Kidney (tissue), 13 donors: ENCODE measurements at regions not wholly inside any gene's neighbourhood (a gene's known extent, or its start where the extent isn't known, plus 50 kb on each side); places are given as distances from the start of the nearest gene placed in this dataset.

ENCODE experiments used
- DNase-seq, 5 donors: peaks; one replicate each; pipeline ENCODE4 v3.0.0-alpha.2; 2013 to 2020
- FAIRE-seq: peaks from 2 replicates; lab custom pipeline; 2012; peaks lifted over from hg19 to GRCh38; lab: Jason Lieb, UNC
- H3K27ac ChIP-seq, 2 donors: one replicate each; pipeline ENCODE4 v1.7.0; 2013; ENCODE audit warnings: low read depth in 2 of 2, low read length in 2 of 2, inconsistent platforms in 1 of 2
- H3K27me3 ChIP-seq: one replicate; pipeline ENCODE4 v1.7.1; 2013; ENCODE audit warnings: low read length, inconsistent platforms; ENCODE audit not compliant: control insufficient read depth, insufficient read depth
- H3K36me3 ChIP-seq, 3 donors: one replicate each; pipeline versions ENCODE4 v1.7.0 to v1.7.1; 2013; ENCODE audit warnings: low read length in 3 of 3, control low read depth in 1 of 3, inconsistent platforms in 1 of 3; ENCODE audit not compliant: insufficient read depth in 3 of 3, control insufficient read depth in 2 of 3
- H3K4me1 ChIP-seq, 3 donors: one replicate each; pipeline versions ENCODE4 v1.7.0 to v1.7.1; 2013; ENCODE audit warnings: low read length in 3 of 3, inconsistent platforms in 1 of 3, low read depth in 1 of 3; ENCODE audit not compliant: control insufficient read depth in 2 of 3, insufficient read depth in 2 of 3
- H3K4me3 ChIP-seq, 3 donors: one replicate each; pipeline versions ENCODE4 v1.7.0 to v1.8.1; 2013; ENCODE audit warnings: low read length in 3 of 3, control low read depth in 1 of 3, inconsistent platforms in 1 of 3
- H3K9ac ChIP-seq, 3 donors: one replicate each; pipeline versions ENCODE4 v1.7.0 to v1.7.1; 2013; ENCODE audit warnings: low read length in 3 of 3, control low read depth in 1 of 3, inconsistent platforms in 1 of 3
- H3K9me3 ChIP-seq, 3 donors: one replicate each; pipeline versions ENCODE4 v1.7.0 to v1.7.1; 2013; ENCODE audit warnings: low read length in 3 of 3, control low read depth in 1 of 3, inconsistent platforms in 1 of 3; ENCODE audit not compliant: control insufficient read depth in 2 of 3, insufficient read depth in 1 of 3
- CTCF ChIP-seq: IDR thresholded peaks from 3 replicates; pipeline ENCODE4 v1.5.1; 2012; ENCODE audit warnings: mild to moderate bottlenecking, moderate library complexity, borderline replicate concordance; ENCODE audit not compliant: insufficient read depth; ENCODE audit errors: extremely low read depth
- intact Hi-C: fragments of 100-400 bp; cut with DNase I; formaldehyde crosslinking; loops from one replicate; pipeline ENCODE4 v1.11.1; 2022
- donor health status: control.
- donor health status: control.
- donor health status: control.
- donor health status: control.
- donor health status: control.
- donor health status: DM: yes; HTN: yes; CAD: no.
- donor health status: Normal renal cell carcinoma (clear cell type).

GRCh38 chrX:23525531-23525930 is 141.8 kb upstream of the PRDX4 start:
- H3K9ac ChIP-seq, result no peak overlapping the region
- H3K27me3 ChIP-seq, result no peaks in the 10 kb centered on the region
- TF ChIP-seq CTCF, result no peak
- H3K36me3 ChIP-seq, result no peaks in the 10 kb centered on the region
- H3K9me3 ChIP-seq, result no peaks in the 10 kb centered on the region
- FAIRE-seq (no peak), DNase-seq (no peak)
- H3K4me3 ChIP-seq, result no peak overlapping the region
- no peak overlapping the region for H3K27ac ChIP-seq
- intact Hi-C loops, result no loop called here
- H3K4me1 ChIP-seq, result no peaks in the 10 kb centered on the region

GRCh38 chrX:23540532-23540931 is 126.8 kb upstream of the PRDX4 start:
- no peak for TF ChIP-seq CTCF
- no peak overlapping the region for H3K9ac ChIP-seq
- H3K36me3 ChIP-seq, result no peaks in the 10 kb centered on the region
- DNase-seq (no peak), FAIRE-seq (no peak)
- no peaks in the 10 kb centered on the region for H3K27me3 ChIP-seq
- no peaks in the 10 kb centered on the region for H3K4me1 ChIP-seq
- intact Hi-C loops, result no loop called here
- no peaks in the 10 kb centered on the region for H3K9me3 ChIP-seq
- H3K4me3 ChIP-seq, result no peak overlapping the region
- no peak overlapping the region for H3K27ac ChIP-seq

- Histone ChIP-seq H3K4me3 (no peak overlapping the region), H3K4me1 (no peaks in the 10 kb centered on the region), H3K9me3 (no peaks in the 10 kb centered on the region), H3K36me3 (no peaks in the 10 kb centered on the region), H3K9ac (no peak overlapping the region), H3K27ac (no peak overlapping the region), H3K27me3 (no peaks in the 10 kb centered on the region)
- no peak for FAIRE-seq
- no peak for TF ChIP-seq CTCF
- peak in 1 of 5 donors; percentile 3 for DNase-seq
- intact Hi-C loops, result no loop called here
Measured at GRCh38 chrX:23548164-23548563, 119.1 kb upstream of the PRDX4 start.

- no peak overlapping the region for H3K27ac ChIP-seq
- no peaks in the 10 kb centered on the region for H3K4me1 ChIP-seq
- intact Hi-C loops, result no loop called here
- H3K4me3 ChIP-seq, result no peak overlapping the region
- TF ChIP-seq CTCF, result no peak
- H3K9ac ChIP-seq, result no peak overlapping the region
- no peaks in the 10 kb centered on the region for H3K9me3 ChIP-seq
- no peaks in the 10 kb centered on the region for H3K36me3 ChIP-seq
- FAIRE-seq (no peak), DNase-seq (no peak)
- H3K27me3 ChIP-seq, result no peaks in the 10 kb centered on the region
Measured at GRCh38 chrX:23552303-23552702, 115.0 kb upstream of the PRDX4 start.
